IMR-90 (cell line): ENCODE measurements at regions not wholly inside any gene's neighbourhood (a gene's known extent, or its start where the extent isn't known, plus 50 kb on each side); places are given as distances from the start of the nearest gene placed in this dataset.

Experiments
- ATAC-seq: fragments of 200-7000 bp; cut with Tn5 transposase; 2 replicates; pipeline ENCODE4 v1.9.1; 2020; ENCODE audit warnings: low read depth, mild to moderate bottlenecking, moderate library complexity
- BruUV-seq: library from RNA; stranded (reverse); fragments of 400-500 nt; replicated peaks from 2 replicates; lab custom pipeline; 2021; lab: Mats Ljungman, UMichigan
- CTCF ChIA-PET: fragments of 300-600 bp; formaldehyde crosslinking; extraction: SDS; loops from one replicate; lab custom pipeline; 2021; ENCODE audit warnings: antibody characterized with exemption; lab: Yijun Ruan, JAX
- POLR2A ChIA-PET: fragments of 300-600 bp; sonication (Branson Sonifier 250); formaldehyde crosslinking; loops from one replicate; lab custom pipeline; 2022; ENCODE audit warnings: antibody characterized with exemption; ENCODE audit not compliant: unreplicated experiment; lab: Charles Lee
- DNase-seq: peaks from one replicate; pipeline ENCODE4 v3.0.0; 2013
- H2AFZ ChIP-seq: replicated peaks from 2 replicates; pipeline ENCODE3; 2013; ENCODE audit warnings: low read length, mild to moderate bottlenecking; ENCODE audit not compliant: poor library complexity
- H2AK5ac ChIP-seq: 2 replicates; pipeline ENCODE4 v1.6.1; 2013; ENCODE audit warnings: low read depth, low read length, inconsistent platforms
- H2AK9ac ChIP-seq: replicated peaks from 2 replicates; pipeline ENCODE3; 2013; ENCODE audit warnings: mild to moderate bottlenecking, low read depth, low read length, moderate library complexity; ENCODE audit not compliant: poor library complexity
- H2BK120ac ChIP-seq: 2 replicates; pipeline ENCODE4 v1.6.1; 2013; ENCODE audit warnings: low read depth, low read length, inconsistent platforms
- H2BK15ac ChIP-seq: 3 replicates; pipeline ENCODE4 v1.6.1; 2013; ENCODE audit warnings: low read depth, low read length, inconsistent platforms
- H2BK20ac ChIP-seq: 2 replicates; pipeline ENCODE4 v1.6.1; 2013; ENCODE audit warnings: low read depth, mild to moderate bottlenecking, inconsistent platforms, low read length, moderate library complexity
- H2BK5ac ChIP-seq: 2 replicates; pipeline ENCODE4 v1.6.1; 2013; ENCODE audit warnings: mild to moderate bottlenecking, low read depth, low read length, inconsistent platforms; ENCODE audit not compliant: poor library complexity, severe bottlenecking
- H3K14ac ChIP-seq: replicated peaks from 2 replicates; pipeline ENCODE4 v1.6.1; 2013; ENCODE audit warnings: low read depth, low read length, inconsistent platforms
- H3K18ac ChIP-seq: 2 replicates; pipeline ENCODE4 v1.6.1; 2013; ENCODE audit warnings: low read depth, low read length, control low read depth
- H3K23ac ChIP-seq: 2 replicates; pipeline ENCODE4 v1.6.1; 2013; ENCODE audit warnings: low read depth, low read length, inconsistent platforms
- H3K27ac ChIP-seq: 2 replicates; pipeline ENCODE4 v1.5.1; 2013; ENCODE audit warnings: mild to moderate bottlenecking, control low read depth, low read length; ENCODE audit not compliant: insufficient read depth
- H3K27me3 ChIP-seq: 2 replicates; pipeline ENCODE4 v1.6.1; 2013; ENCODE audit warnings: low read length; ENCODE audit not compliant: control insufficient read depth, insufficient read depth
- H3K36me3 ChIP-seq: 2 replicates; pipeline ENCODE4 v1.6.1; 2013; ENCODE audit warnings: low read length, mixed read lengths; ENCODE audit not compliant: control insufficient read depth, insufficient read depth
- H3K4ac ChIP-seq: 2 replicates; pipeline ENCODE4 v1.6.1; 2013; ENCODE audit warnings: low read depth, low read length, inconsistent platforms
- H3K4me1 ChIP-seq: 2 replicates; pipeline ENCODE4 v1.6.1; 2013; ENCODE audit warnings: low read length, mixed read lengths; ENCODE audit not compliant: control insufficient read depth, insufficient read depth
- H3K4me2 ChIP-seq: 2 replicates; pipeline ENCODE4 v1.6.1; 2013; ENCODE audit warnings: low read depth, mild to moderate bottlenecking, control low read depth, low read length, moderate library complexity
- H3K4me3 ChIP-seq: 2 replicates; pipeline ENCODE4 v1.5.1; 2013; ENCODE audit warnings: low read depth, mild to moderate bottlenecking, control low read depth, low read length, moderate library complexity; ENCODE audit not compliant: insufficient read depth
- H3K56ac ChIP-seq: 2 replicates; pipeline ENCODE4 v1.6.1; 2013; ENCODE audit warnings: low read length, inconsistent platforms; ENCODE audit not compliant: insufficient read depth; ENCODE audit errors: extremely low read depth
- H3K79me1 ChIP-seq, 2 experiments: 2 replicates each; pipeline ENCODE4 v1.6.1; 2013; ENCODE audit warnings: low read length in 2 of 2, inconsistent platforms in 1 of 2, low read depth in 1 of 2
- H3K9ac ChIP-seq: 2 replicates; pipeline ENCODE4 v1.6.1; 2013; ENCODE audit warnings: low read depth, low read length, control low read depth
- H3K9me1 ChIP-seq: 2 replicates; pipeline ENCODE4 v1.6.1; 2013; ENCODE audit warnings: low read length, inconsistent platforms; ENCODE audit not compliant: insufficient read depth
- H3K9me3 ChIP-seq: 2 replicates; pipeline ENCODE4 v1.6.1; 2013; ENCODE audit warnings: low read length; ENCODE audit not compliant: control insufficient read depth, insufficient read depth
- H4K20me1 ChIP-seq: 2 replicates; pipeline ENCODE4 v1.6.1; 2013; ENCODE audit warnings: low read length, inconsistent platforms; ENCODE audit not compliant: insufficient read depth
- H4K5ac ChIP-seq: 2 replicates; pipeline ENCODE4 v1.6.1; 2013; ENCODE audit warnings: mild to moderate bottlenecking, low read depth, low read length, control low read depth
- H4K8ac ChIP-seq, 2 experiments: 2 replicates each; pipeline ENCODE4 v1.6.1; 2013; ENCODE audit warnings: low read depth in 2 of 2, low read length in 2 of 2, control low read depth in 1 of 2, inconsistent platforms in 1 of 2
- H4K91ac ChIP-seq: 2 replicates; pipeline ENCODE4 v1.6.1; 2013; ENCODE audit warnings: low read depth, low read length, inconsistent platforms; ENCODE audit not compliant: insufficient read depth
- BHLHE40 ChIP-seq: fragments of 150-350 bp; IDR thresholded peaks from 2 replicates; pipeline ENCODE4 v1.6.1; 2016; ENCODE audit warnings: mild to moderate bottlenecking, low read depth, low read length
- CEBPB ChIP-seq: IDR thresholded peaks from 2 replicates; pipeline ENCODE4 v1.6.1; 2012; ENCODE audit warnings: low read depth, low read length, improper control_type of control experiment
- CTCF ChIP-seq: conservative IDR thresholded peaks from 2 replicates; pipeline ENCODE4 v1.5.1; 2012; ENCODE audit warnings: mild to moderate bottlenecking, low read depth, low read length, improper control_type of control experiment
- ELK1 ChIP-seq: fragments of 150-350 bp; IDR thresholded peaks from 2 replicates; pipeline ENCODE4 v1.6.1; 2016; ENCODE audit warnings: low read depth, mild to moderate bottlenecking, low read length, moderate library complexity, borderline replicate concordance
- FOS ChIP-seq: fragments of 150-350 bp; IDR thresholded peaks from 2 replicates; pipeline ENCODE4 v1.6.1; 2016; ENCODE audit warnings: low read depth, low read length
- MAFK ChIP-seq: IDR thresholded peaks from 2 replicates; pipeline ENCODE4 v1.6.1; 2012; ENCODE audit warnings: low read depth, low read length, improper control_type of control experiment
- MAZ ChIP-seq: IDR thresholded peaks from 2 replicates; pipeline ENCODE4 v1.6.1; 2012; ENCODE audit warnings: low read depth, mild to moderate bottlenecking, low read length, improper control_type of control experiment, moderate library complexity, borderline replicate concordance
- MXI1 ChIP-seq: IDR thresholded peaks from 2 replicates; pipeline ENCODE4 v1.6.1; 2012; ENCODE audit warnings: low read depth, mild to moderate bottlenecking, low read length, moderate library complexity, borderline replicate concordance
- NFE2L2 ChIP-seq: fragments of 150-350 bp; IDR thresholded peaks from 2 replicates; pipeline ENCODE4 v1.6.1; 2016; ENCODE audit warnings: low read depth, mild to moderate bottlenecking, low read length
- POLR2A ChIP-seq: IDR thresholded peaks from 2 replicates; pipeline ENCODE4 v1.6.1; 2012; ENCODE audit warnings: mild to moderate bottlenecking, low read depth, low read length
- RAD21 ChIP-seq: IDR thresholded peaks from 2 replicates; pipeline ENCODE4 v1.6.1; 2012; ENCODE audit warnings: low read length, improper control_type of control experiment
- RCOR1 ChIP-seq: IDR thresholded peaks from 2 replicates; pipeline ENCODE4 v1.6.1; 2012; ENCODE audit warnings: mild to moderate bottlenecking, low read length, improper control_type of control experiment; ENCODE audit not compliant: insufficient replicate concordance
- RFX5 ChIP-seq: IDR thresholded peaks from 2 replicates; pipeline ENCODE4 v1.8.0; 2012; ENCODE audit warnings: low read depth, mild to moderate bottlenecking, low read length, moderate library complexity
- SMC3 ChIP-seq: fragments of 150-350 bp; IDR thresholded peaks from 2 replicates; pipeline ENCODE4 v1.6.1; 2016; ENCODE audit warnings: low read depth, mild to moderate bottlenecking, antibody characterized with exemption, low read length, moderate library complexity
- USF2 ChIP-seq: fragments of 150-350 bp; IDR thresholded peaks from 2 replicates; pipeline ENCODE4 v1.6.1; 2017; ENCODE audit warnings: mild to moderate bottlenecking, antibody characterized with exemption, low read length, low read depth
- WGBS, 2 experiments: methylation state at CpG; one replicate each; pipeline versions ENCODE4 v1.1.5 to v1.1.7; 2013; ENCODE audit warnings: missing lambda C conversion rate in 2 of 2; ENCODE audit not compliant: insufficient read length in 1 of 2; ENCODE audit errors: extremely low coverage in 2 of 2; 5-methylcytosine and 5-hydroxymethylcytosine counted together
- dilution Hi-C: fragments of 300-500 bp; cut with HindIII; formaldehyde crosslinking; loops from one replicate; pipeline ENCODE4 v1.14.3; 2018; ENCODE audit warnings: low sequenced_read_pairs; ENCODE audit not compliant: unreplicated experiment
- in situ Hi-C: fragments of 300-500 bp; cut with MboI; formaldehyde crosslinking; loops from 3 replicates; pipeline ENCODE4 v1.14.3; 2019; ENCODE audit warnings: low sequenced_read_pairs, inconsistent platforms, mixed read lengths
- intact Hi-C: fragments of 100-400 bp; cut with micrococcal nuclease; formaldehyde crosslinking; loops from 2 replicates; pipeline ENCODE4 v1.10.0; 2022

GRCh38 chrX:23263892-23264291 lies 70.8 kb upstream of the PTCHD1 start:
- ATAC-seq (no peak), DNase-seq (no peak)
- TF ChIP-seq NFE2L2 (no peak), CTCF (no peak), POLR2A (no peak), MAZ (no peak), MXI1 (no peak), CEBPB (no peak), ELK1 (no peak), RFX5 (no peak), RAD21 (no peak), RCOR1 (no peak), USF2 (no peak), BHLHE40 (no peak), FOS (no peak), SMC3 (no peak), MAFK (no peak)
- Histone ChIP-seq H2AK5ac (no peak overlapping the region), H4K8ac (no peak overlapping the region), H3K9me3 (no peaks in the 10 kb centered on the region), H2BK5ac (no peak overlapping the region), H3K36me3 (no peaks in the 10 kb centered on the region), H4K91ac (no peak overlapping the region), H4K20me1 (no peaks in the 10 kb centered on the region), H3K9ac (no peak overlapping the region), H3K79me1 (no peaks in the 10 kb centered on the region), H3K9me1 (no peaks in the 10 kb centered on the region), H3K18ac (no peak overlapping the region), H2AK9ac (no peak overlapping the region), H2BK20ac (no peak overlapping the region), H3K27me3 (no peaks in the 10 kb centered on the region), H3K4me3 (no peak overlapping the region), H4K5ac (no peak overlapping the region), H3K56ac (no peak overlapping the region), H3K4me1 (no peaks in the 10 kb centered on the region), H3K23ac (no peak overlapping the region), H2AFZ (no peak overlapping the region), H2BK15ac (no peak overlapping the region), H2BK120ac (no peak overlapping the region), H3K27ac (no peak overlapping the region), H3K14ac (no peak overlapping the region), H3K4ac (no peak overlapping the region), H3K4me2 (no peak overlapping the region)
- intact Hi-C loops (no loop called here), in situ Hi-C loops (no loop called here), dilution Hi-C loops (no loop called here)
- ChIA-PET POLR2A (no interaction called here), CTCF (no interaction called here)
- no CpG with 5 or more reads among the region's 3 CpGs for WGBS, 2 experiments
- BruUV-seq, result no TSS peak
